ENCODE measurements at regions not wholly inside any gene's neighbourhood (a gene's known extent, or its start where the extent isn't known, plus 50 kb on each side); places are given as distances from the start of the nearest gene placed in this dataset.

GRCh38 chr3:159219231-159219630 lies 417.4 kb downstream of the MFSD1 start:
- Histone ChIP-seq H3K4me1 (ENCODE audit: control insufficient read depth in 1 of 2, insufficient read depth in 2 of 2, low read length in 2 of 2) (no peaks in the 10 kb centered on the region), H3K27me3 (ENCODE audit: insufficient read depth, low read length) (no peaks in the 10 kb centered on the region), H3K4me3 (replicated peaks in 1 of 2; ENCODE audit: low read depth in 1 of 2, low read length in 2 of 2) (no peak overlapping the region), H3K27ac (ENCODE audit: low read depth, low read length) (no peak overlapping the region), H3K79me2 (ENCODE audit: insufficient read depth, low read length) (no peaks in the 10 kb centered on the region), H3K9me3 (ENCODE audit: control insufficient read depth in 1 of 2, insufficient read depth in 1 of 2, low read depth in 1 of 2, low read length in 2 of 2) (no peaks in the 10 kb centered on the region), H3K36me3 (ENCODE audit: control insufficient read depth in 1 of 2, insufficient read depth in 2 of 2, low read length in 2 of 2) (no peaks in the 10 kb centered on the region), H4K20me1 (ENCODE audit: insufficient read depth) (no peaks in the 10 kb centered on the region), H3K9ac (ENCODE audit: low read length) (no peak overlapping the region), H3K4me2 (ENCODE audit: low read length) (no peak overlapping the region), H3K9me2 (ENCODE audit: insufficient read depth) (no peaks in the 10 kb centered on the region), H2AFZ (ENCODE audit: low read depth, low read length, poor library complexity, severe bottlenecking) (no peak overlapping the region)
- POLR2A ChIA-PET, result no interaction called here
- CTCF ChIA-PET, result no interaction called here
- ATAC-seq (no peak), DNase-seq (ENCODE audit: low read depth, low spot score) (no peak)
- TF ChIP-seq SP1 (IDR thresholded peaks at IDR 0.05; ENCODE audit: low read depth), result no peak
- TF ChIP-seq, protein P1, sequence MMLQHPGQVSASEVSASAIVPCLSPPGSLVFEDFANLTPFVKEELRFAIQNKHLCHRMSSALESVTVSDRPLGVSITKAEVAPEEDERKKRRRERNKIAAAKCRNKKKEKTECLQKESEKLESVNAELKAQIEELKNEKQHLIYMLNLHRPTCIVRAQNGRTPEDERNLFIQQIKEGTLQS (IDR thresholded peaks at IDR 0.05), result no peak
- no peak for TF ChIP-seq ZNF274 (IDR thresholded peaks at IDR 0.05; ENCODE audit: low read depth, low read length)
- intact Hi-C loops (cut with micrococcal nuclease), result no loop called here
- RAD21 ChIA-PET (ENCODE audit: low non-redundant PET in 1 of 2, low total read pairs in 2 of 2, uncharacterized antibody in 2 of 2, unreplicated experiment in 2 of 2), result no interaction called here
- no TSS peak for BruUV-seq (replicated peaks)

- ATAC-seq, result no peak
- no peaks in the 10 kb centered on the region for H3K36me3 ChIP-seq (ENCODE audit: control insufficient read depth in 1 of 2, insufficient read depth in 2 of 2, low read length in 2 of 2)
- no peaks in the 10 kb centered on the region for H3K9me2 ChIP-seq (ENCODE audit: insufficient read depth)
- CTCF ChIA-PET, result no interaction called here
- H3K4me1 ChIP-seq (ENCODE audit: control insufficient read depth in 1 of 2, insufficient read depth in 2 of 2, low read length in 2 of 2), result no peaks in the 10 kb centered on the region
- DNase-seq (ENCODE audit: low read depth, low spot score), result no peak
- no peak overlapping the region for H3K27ac ChIP-seq (ENCODE audit: low read depth, low read length)
- no peaks in the 10 kb centered on the region for H3K27me3 ChIP-seq (ENCODE audit: insufficient read depth, low read length)
- no peaks in the 10 kb centered on the region for H3K9me3 ChIP-seq (ENCODE audit: control insufficient read depth in 1 of 2, insufficient read depth in 1 of 2, low read depth in 1 of 2, low read length in 2 of 2)
- BruUV-seq (replicated peaks), result no TSS peak
- intact Hi-C loops (cut with micrococcal nuclease), result no loop called here
- no peak overlapping the region for H3K9ac ChIP-seq (ENCODE audit: low read length)
- H3K4me3 ChIP-seq (replicated peaks in 1 of 2; ENCODE audit: low read depth in 1 of 2, low read length in 2 of 2), result no peak overlapping the region
- RAD21 ChIA-PET (ENCODE audit: low non-redundant PET in 1 of 2, low total read pairs in 2 of 2, uncharacterized antibody in 2 of 2, unreplicated experiment in 2 of 2), result no interaction called here
- POLR2A ChIA-PET, result no interaction called here
- H3K79me2 ChIP-seq (ENCODE audit: insufficient read depth, low read length), result no peaks in the 10 kb centered on the region
- no peak overlapping the region for H2AFZ ChIP-seq (ENCODE audit: low read depth, low read length, poor library complexity, severe bottlenecking)
- no peaks in the 10 kb centered on the region for H4K20me1 ChIP-seq (ENCODE audit: insufficient read depth)
- H3K4me2 ChIP-seq (ENCODE audit: low read length), result no peak overlapping the region
- TF ChIP-seq ZFX (IDR thresholded peaks at IDR 0.05) (no peak), EZH2 (IDR thresholded peaks at IDR 0.05) (no peak), EGR1 (IDR thresholded peaks at IDR 0.05; ENCODE audit: low read depth) (no peak), ELF1 (IDR thresholded peaks at IDR 0.05; ENCODE audit: borderline replicate concordance, low read depth) (no peak), POLR2A (IDR thresholded peaks at IDR 0.05; ENCODE audit: borderline replicate concordance, extremely low read depth, insufficient read depth, insufficient read length) (no peak), YY1 (IDR thresholded peaks at IDR 0.05; ENCODE audit: extremely low read depth, insufficient replicate concordance, low read depth, low read length) (no peak), FOSL1 (IDR thresholded peaks at IDR 0.05; ENCODE audit: low read depth) (no peak), CBX3 (IDR thresholded peaks at IDR 0.05; ENCODE audit: low read depth) (no peak), POLR2AphosphoS5 (IDR thresholded peaks at IDR 0.05; ENCODE audit: low read depth, low read length) (no peak), SRF (IDR thresholded peaks at IDR 0.05; ENCODE audit: low read depth) (no peak), ZNF274 (IDR thresholded peaks at IDR 0.05; ENCODE audit: low read depth, low read length) (no peak), SP1 (IDR thresholded peaks at IDR 0.05; ENCODE audit: low read depth) (no peak), EZH2phosphoT487 (IDR thresholded peaks at IDR 0.05; ENCODE audit: borderline replicate concordance) (no peak)
- TF ChIP-seq, protein P2, sequence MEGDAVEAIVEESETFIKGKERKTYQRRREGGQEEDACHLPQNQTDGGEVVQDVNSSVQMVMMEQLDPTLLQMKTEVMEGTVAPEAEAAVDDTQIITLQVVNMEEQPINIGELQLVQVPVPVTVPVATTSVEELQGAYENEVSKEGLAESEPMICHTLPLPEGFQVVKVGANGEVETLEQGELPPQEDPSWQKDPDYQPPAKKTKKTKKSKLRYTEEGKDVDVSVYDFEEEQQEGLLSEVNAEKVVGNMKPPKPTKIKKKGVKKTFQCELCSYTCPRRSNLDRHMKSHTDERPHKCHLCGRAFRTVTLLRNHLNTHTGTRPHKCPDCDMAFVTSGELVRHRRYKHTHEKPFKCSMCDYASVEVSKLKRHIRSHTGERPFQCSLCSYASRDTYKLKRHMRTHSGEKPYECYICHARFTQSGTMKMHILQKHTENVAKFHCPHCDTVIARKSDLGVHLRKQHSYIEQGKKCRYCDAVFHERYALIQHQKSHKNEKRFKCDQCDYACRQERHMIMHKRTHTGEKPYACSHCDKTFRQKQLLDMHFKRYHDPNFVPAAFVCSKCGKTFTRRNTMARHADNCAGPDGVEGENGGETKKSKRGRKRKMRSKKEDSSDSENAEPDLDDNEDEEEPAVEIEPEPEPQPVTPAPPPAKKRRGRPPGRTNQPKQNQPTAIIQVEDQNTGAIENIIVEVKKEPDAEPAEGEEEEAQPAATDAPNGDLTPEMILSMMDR (IDR thresholded peaks at IDR 0.05 in 2 of 3, conservative IDR thresholded peaks at IDR 0.05 in 1 of 3; ENCODE audit: borderline replicate concordance in 1 of 3, insufficient read depth in 1 of 3, low read depth in 2 of 3, low read length in 2 of 3), result no peak
- TF ChIP-seq, protein P3, sequence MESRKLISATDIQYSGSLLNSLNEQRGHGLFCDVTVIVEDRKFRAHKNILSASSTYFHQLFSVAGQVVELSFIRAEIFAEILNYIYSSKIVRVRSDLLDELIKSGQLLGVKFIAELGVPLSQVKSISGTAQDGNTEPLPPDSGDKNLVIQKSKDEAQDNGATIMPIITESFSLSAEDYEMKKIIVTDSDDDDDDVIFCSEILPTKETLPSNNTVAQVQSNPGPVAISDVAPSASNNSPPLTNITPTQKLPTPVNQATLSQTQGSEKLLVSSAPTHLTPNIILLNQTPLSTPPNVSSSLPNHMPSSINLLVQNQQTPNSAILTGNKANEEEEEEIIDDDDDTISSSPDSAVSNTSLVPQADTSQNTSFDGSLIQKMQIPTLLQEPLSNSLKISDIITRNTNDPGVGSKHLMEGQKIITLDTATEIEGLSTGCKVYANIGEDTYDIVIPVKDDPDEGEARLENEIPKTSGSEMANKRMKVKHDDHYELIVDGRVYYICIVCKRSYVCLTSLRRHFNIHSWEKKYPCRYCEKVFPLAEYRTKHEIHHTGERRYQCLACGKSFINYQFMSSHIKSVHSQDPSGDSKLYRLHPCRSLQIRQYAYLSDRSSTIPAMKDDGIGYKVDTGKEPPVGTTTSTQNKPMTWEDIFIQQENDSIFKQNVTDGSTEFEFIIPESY (IDR thresholded peaks at IDR 0.05; ENCODE audit: extremely low read depth, insufficient replicate concordance, low read length), result no peak
These were observed 419.5 kb downstream of the MFSD1 start for GRCh38 chr3:159221335-159221734.

Measured in HCT116 (cell line).